Peyer's patch (tissue), 4 donors: ENCODE measurements at regions not wholly inside any gene's neighbourhood (a gene's known extent, or its start where the extent isn't known, plus 50 kb on each side); places are given as distances from the start of the nearest gene placed in this dataset.

Experiments used
- CTCF ChIP-seq, 6 experiments: fragments of 450-650 bp in 4 of 6; fragments of 200-600 bp in 2 of 6; sonication (generic) in 1 of 6; IDR thresholded peaks; one replicate each; pipeline ENCODE4 v1.5.1; 2017 to 2019; ENCODE audit warnings: antibody characterized with exemption in 6 of 6, mild to moderate bottlenecking in 3 of 6, moderate library complexity in 1 of 6
- POLR2A ChIP-seq, 2 donors: fragments of 450-650 bp; IDR thresholded peaks; one replicate each; pipeline ENCODE4 v1.5.1; 2017; ENCODE audit warnings: antibody characterized with exemption in 2 of 2, mild to moderate bottlenecking in 2 of 2, moderate library complexity in 2 of 2

GRCh38 chr5:1634337-1634661 lies 110.5 kb upstream of the LPCAT1 start:
- TF ChIP-seq CTCF (IDR thresholded peaks at IDR 0.05) (no peak), POLR2A (IDR thresholded peaks at IDR 0.05) (no peak)
